GM21737 (cell line): ENCODE measurements at regions not wholly inside any gene's neighbourhood (a gene's known extent, or its start where the extent isn't known, plus 50 kb on each side); places are given as distances from the start of the nearest gene placed in this dataset.

Source experiments
- ATAC-seq: cut with Tn5 transposase; IDR thresholded peaks from one replicate; pipeline ENCODE4 v1.9.1; 2021; ENCODE audit warnings: mild to moderate bottlenecking, moderate library complexity; ENCODE audit not compliant: unreplicated experiment

- no peak for ATAC-seq
Measured at GRCh38 chr12:98123021-98123461, 392.3 kb upstream of the TMPO start.

- ATAC-seq, result no peak
Measured at GRCh38 chr12:98126637-98127335, 388.6 kb upstream of the TMPO start.

- no peak for ATAC-seq
Measured at GRCh38 chr12:98127336-98127679, 388.1 kb upstream of the TMPO start.

- no peak for ATAC-seq
Measured at GRCh38 chr12:98127854-98128253, 387.5 kb upstream of the TMPO start.

GRCh38 chr12:98136544-98136943 lies 378.8 kb upstream of the TMPO start:
- ATAC-seq, result no peak

- no peak for ATAC-seq
Measured at GRCh38 chr12:98137278-98137677, 378.1 kb upstream of the TMPO start.

- no peak for ATAC-seq
Measured at GRCh38 chr12:98144953-98145352, 370.4 kb upstream of the TMPO start.

GRCh38 chr12:98146043-98146442 lies 369.3 kb upstream of the TMPO start:
- ATAC-seq, result no peak

GRCh38 chr12:98146487-98146886 lies 368.9 kb upstream of the TMPO start:
- ATAC-seq, result no peak

GRCh38 chr12:98149270-98149669 lies 366.1 kb upstream of the TMPO start:
- ATAC-seq, result peak; percentile 68

GRCh38 chr12:98149691-98150210 lies 365.6 kb upstream of the TMPO start:
- ATAC-seq, result peak; percentile 10

- no peak for ATAC-seq
Measured at GRCh38 chr12:98151105-98151590, 364.2 kb upstream of the TMPO start.

- ATAC-seq, result no peak
Measured at GRCh38 chr12:98151984-98152383, 363.4 kb upstream of the TMPO start.

GRCh38 chr12:98154850-98155249 lies 360.5 kb upstream of the TMPO start:
- no peak for ATAC-seq

- ATAC-seq, result no peak
Measured at GRCh38 chr12:98156697-98157096, 358.7 kb upstream of the TMPO start.

- no peak for ATAC-seq
Measured at GRCh38 chr12:98162906-98163678, 352.3 kb upstream of the TMPO start.

- no peak for ATAC-seq
Measured at GRCh38 chr12:98172304-98172703, 343.1 kb upstream of the TMPO start.

- ATAC-seq, result no peak
Measured at GRCh38 chr12:98172801-98173200, 342.6 kb upstream of the TMPO start.

GRCh38 chr12:98173773-98174427 lies 341.5 kb upstream of the TMPO start:
- no peak for ATAC-seq

- no peak for ATAC-seq
Measured at GRCh38 chr12:98174428-98174809, 341.0 kb upstream of the TMPO start.

GRCh38 chr12:98178126-98178525 lies 337.3 kb upstream of the TMPO start:
- no peak for ATAC-seq

GRCh38 chr12:98179151-98179550 lies 336.2 kb upstream of the TMPO start:
- ATAC-seq, result no peak
